ENCODE measurements at regions not wholly inside any gene's neighbourhood (a gene's known extent, or its start where the extent isn't known, plus 50 kb on each side); places are given as distances from the start of the nearest gene placed in this dataset.

GRCh38 chr2:160912276-160912675 is 248.0 kb upstream of the TANK start:
- TF ChIP-seq, protein P1, sequence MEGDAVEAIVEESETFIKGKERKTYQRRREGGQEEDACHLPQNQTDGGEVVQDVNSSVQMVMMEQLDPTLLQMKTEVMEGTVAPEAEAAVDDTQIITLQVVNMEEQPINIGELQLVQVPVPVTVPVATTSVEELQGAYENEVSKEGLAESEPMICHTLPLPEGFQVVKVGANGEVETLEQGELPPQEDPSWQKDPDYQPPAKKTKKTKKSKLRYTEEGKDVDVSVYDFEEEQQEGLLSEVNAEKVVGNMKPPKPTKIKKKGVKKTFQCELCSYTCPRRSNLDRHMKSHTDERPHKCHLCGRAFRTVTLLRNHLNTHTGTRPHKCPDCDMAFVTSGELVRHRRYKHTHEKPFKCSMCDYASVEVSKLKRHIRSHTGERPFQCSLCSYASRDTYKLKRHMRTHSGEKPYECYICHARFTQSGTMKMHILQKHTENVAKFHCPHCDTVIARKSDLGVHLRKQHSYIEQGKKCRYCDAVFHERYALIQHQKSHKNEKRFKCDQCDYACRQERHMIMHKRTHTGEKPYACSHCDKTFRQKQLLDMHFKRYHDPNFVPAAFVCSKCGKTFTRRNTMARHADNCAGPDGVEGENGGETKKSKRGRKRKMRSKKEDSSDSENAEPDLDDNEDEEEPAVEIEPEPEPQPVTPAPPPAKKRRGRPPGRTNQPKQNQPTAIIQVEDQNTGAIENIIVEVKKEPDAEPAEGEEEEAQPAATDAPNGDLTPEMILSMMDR (IDR thresholded peaks at IDR 0.05 in 8 of 11, conservative IDR thresholded peaks at IDR 0.05 in 3 of 11): no peak
- TF ChIP-seq POLR2AphosphoS5 (IDR thresholded peaks at IDR 0.05): no peak
